ENCODE measurements at regions not wholly inside any gene's neighbourhood (a gene's known extent, or its start where the extent isn't known, plus 50 kb on each side); places are given as distances from the start of the nearest gene placed in this dataset.

DNA sequence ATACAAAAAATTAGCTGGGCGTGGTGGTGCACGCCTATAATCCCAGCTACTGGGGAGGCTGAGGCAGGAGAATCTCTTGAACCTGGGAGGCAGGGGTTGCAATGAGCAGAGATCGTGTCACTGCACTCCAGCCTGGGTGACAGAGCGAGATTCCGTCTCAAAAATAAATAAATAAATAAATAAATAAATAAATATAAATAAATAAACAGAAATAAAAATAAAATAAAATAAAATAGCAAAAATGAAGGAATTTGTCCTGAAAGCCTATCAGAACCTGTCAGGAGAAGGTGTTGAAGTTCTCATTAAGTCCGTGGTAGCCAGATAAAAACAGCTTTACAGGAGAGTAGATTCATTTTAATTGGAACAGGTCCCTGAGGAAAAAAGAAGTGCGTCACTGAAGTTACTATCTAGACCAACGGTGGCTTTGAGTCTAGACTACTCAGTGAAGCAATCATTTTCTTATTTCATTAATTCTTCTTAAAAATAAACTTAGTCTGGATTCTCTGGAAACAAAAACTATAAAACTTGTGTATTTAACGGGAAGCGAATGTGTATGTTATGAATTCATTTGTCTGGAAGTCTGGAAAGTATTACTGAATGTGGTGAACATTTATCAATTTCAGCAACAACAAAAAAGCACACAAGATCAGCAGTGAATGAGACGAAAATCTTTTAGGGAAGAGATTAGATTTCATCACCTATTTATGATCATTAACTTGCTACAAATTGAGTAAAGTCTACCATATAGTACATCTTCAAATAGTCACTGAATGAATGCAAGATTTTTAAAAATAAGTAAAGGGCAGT, 248.5 kb upstream of the PDE3A start:
- TF ChIP-seq, protein P1, sequence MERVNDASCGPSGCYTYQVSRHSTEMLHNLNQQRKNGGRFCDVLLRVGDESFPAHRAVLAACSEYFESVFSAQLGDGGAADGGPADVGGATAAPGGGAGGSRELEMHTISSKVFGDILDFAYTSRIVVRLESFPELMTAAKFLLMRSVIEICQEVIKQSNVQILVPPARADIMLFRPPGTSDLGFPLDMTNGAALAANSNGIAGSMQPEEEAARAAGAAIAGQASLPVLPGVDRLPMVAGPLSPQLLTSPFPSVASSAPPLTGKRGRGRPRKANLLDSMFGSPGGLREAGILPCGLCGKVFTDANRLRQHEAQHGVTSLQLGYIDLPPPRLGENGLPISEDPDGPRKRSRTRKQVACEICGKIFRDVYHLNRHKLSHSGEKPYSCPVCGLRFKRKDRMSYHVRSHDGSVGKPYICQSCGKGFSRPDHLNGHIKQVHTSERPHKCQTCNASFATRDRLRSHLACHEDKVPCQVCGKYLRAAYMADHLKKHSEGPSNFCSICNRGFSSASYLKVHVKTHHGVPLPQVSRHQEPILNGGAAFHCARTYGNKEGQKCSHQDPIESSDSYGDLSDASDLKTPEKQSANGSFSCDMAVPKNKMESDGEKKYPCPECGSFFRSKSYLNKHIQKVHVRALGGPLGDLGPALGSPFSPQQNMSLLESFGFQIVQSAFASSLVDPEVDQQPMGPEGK (CRISPR knock-in tag; IDR thresholded peaks at IDR 0.05; ENCODE audit: borderline replicate concordance), result no peak
- TF ChIP-seq ARNTL (CRISPR knock-in tag; IDR thresholded peaks at IDR 0.05; ENCODE audit: borderline replicate concordance, low read depth) (no peak), BACH2 (CRISPR knock-in tag; IDR thresholded peaks at IDR 0.05; ENCODE audit: borderline replicate concordance) (no peak), ZFP30 (CRISPR knock-in tag; IDR thresholded peaks at IDR 0.05) (no peak), SNAI2 (CRISPR knock-in tag; IDR thresholded peaks at IDR 0.05) (no peak), ZFP3 (CRISPR knock-in tag; IDR thresholded peaks at IDR 0.05) (no peak), ESRRG (CRISPR knock-in tag; IDR thresholded peaks at IDR 0.05) (no peak), OSR1 (CRISPR knock-in tag; IDR thresholded peaks at IDR 0.05) (no peak), TOX (CRISPR knock-in tag; IDR thresholded peaks at IDR 0.05; ENCODE audit: borderline replicate concordance) (no peak)
- TF ChIP-seq, protein P2, sequence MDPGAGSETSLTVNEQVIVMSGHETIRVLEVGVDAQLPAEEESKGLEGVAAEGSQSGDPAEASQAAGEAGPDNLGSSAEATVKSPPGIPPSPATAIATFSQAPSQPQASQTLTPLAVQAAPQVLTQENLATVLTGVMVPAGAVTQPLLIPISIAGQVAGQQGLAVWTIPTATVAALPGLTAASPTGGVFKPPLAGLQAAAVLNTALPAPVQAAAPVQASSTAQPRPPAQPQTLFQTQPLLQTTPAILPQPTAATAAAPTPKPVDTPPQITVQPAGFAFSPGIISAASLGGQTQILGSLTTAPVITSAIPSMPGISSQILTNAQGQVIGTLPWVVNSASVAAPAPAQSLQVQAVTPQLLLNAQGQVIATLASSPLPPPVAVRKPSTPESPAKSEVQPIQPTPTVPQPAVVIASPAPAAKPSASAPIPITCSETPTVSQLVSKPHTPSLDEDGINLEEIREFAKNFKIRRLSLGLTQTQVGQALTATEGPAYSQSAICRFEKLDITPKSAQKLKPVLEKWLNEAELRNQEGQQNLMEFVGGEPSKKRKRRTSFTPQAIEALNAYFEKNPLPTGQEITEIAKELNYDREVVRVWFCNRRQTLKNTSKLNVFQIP (CRISPR knock-in tag; IDR thresholded peaks at IDR 0.05; ENCODE audit: borderline replicate concordance, low read depth), result no peak
- TF ChIP-seq, protein P3, sequence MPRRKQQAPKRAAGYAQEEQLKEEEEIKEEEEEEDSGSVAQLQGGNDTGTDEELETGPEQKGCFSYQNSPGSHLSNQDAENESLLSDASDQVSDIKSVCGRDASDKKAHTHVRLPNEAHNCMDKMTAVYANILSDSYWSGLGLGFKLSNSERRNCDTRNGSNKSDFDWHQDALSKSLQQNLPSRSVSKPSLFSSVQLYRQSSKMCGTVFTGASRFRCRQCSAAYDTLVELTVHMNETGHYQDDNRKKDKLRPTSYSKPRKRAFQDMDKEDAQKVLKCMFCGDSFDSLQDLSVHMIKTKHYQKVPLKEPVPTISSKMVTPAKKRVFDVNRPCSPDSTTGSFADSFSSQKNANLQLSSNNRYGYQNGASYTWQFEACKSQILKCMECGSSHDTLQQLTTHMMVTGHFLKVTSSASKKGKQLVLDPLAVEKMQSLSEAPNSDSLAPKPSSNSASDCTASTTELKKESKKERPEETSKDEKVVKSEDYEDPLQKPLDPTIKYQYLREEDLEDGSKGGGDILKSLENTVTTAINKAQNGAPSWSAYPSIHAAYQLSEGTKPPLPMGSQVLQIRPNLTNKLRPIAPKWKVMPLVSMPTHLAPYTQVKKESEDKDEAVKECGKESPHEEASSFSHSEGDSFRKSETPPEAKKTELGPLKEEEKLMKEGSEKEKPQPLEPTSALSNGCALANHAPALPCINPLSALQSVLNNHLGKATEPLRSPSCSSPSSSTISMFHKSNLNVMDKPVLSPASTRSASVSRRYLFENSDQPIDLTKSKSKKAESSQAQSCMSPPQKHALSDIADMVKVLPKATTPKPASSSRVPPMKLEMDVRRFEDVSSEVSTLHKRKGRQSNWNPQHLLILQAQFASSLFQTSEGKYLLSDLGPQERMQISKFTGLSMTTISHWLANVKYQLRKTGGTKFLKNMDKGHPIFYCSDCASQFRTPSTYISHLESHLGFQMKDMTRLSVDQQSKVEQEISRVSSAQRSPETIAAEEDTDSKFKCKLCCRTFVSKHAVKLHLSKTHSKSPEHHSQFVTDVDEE (CRISPR knock-in tag; IDR thresholded peaks at IDR 0.05), result no peak
- TF ChIP-seq, protein P4, sequence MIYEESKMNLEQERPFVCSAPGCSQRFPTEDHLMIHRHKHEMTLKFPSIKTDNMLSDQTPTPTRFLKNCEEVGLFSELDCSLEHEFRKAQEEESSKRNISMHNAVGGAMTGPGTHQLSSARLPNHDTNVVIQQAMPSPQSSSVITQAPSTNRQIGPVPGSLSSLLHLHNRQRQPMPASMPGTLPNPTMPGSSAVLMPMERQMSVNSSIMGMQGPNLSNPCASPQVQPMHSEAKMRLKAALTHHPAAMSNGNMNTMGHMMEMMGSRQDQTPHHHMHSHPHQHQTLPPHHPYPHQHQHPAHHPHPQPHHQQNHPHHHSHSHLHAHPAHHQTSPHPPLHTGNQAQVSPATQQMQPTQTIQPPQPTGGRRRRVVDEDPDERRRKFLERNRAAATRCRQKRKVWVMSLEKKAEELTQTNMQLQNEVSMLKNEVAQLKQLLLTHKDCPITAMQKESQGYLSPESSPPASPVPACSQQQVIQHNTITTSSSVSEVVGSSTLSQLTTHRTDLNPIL (CRISPR knock-in tag; IDR thresholded peaks at IDR 0.05; ENCODE audit: low read depth), result no peak

All from SK-N-SH treated with all-trans-retinoic acid at 6 μM for 48 hours (cell line).